ENCODE measurements at regions not wholly inside any gene's neighbourhood (a gene's known extent, or its start where the extent isn't known, plus 50 kb on each side); places are given as distances from the start of the nearest gene placed in this dataset.

DNA sequence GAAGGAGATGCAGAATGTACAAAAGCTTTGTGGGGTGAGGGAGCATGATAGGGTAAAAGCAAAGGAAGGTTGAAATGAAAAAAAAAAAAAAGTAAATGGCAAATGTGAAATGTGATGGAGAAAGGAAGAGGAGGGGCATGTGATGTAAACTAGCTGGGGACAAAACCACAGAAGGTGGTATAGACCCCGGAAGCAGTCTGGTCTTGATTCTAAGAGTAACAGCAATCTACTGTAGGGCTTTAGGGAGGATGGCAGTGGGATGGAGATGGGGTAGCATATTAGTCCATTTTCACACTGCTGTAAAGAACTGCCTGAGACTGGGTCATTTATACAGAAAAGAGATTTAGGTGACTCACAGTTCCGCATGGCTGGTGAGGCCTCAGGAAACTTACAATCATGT lies 362.0 kb downstream of the SOCS6 start:
- peak overlapping the region in 1 of 6 donors; percentile 31 for H3K27ac Mint-ChIP-seq
- DNase-seq: no peak
- no peaks in the 10 kb centered on the region for H3K4me1 Mint-ChIP-seq
- H3K9me3 Mint-ChIP-seq: peaks cover 0 to 9% (median 6%) of the 10 kb centered on the region in 7 donors
- no peaks in the 10 kb centered on the region for H3K27me3 Mint-ChIP-seq
- ATAC-seq (ENCODE audit: low read depth in 2 of 2): no peak
- H3K4me3 Mint-ChIP-seq: no peak overlapping the region
- no peaks in the 10 kb centered on the region for H3K36me3 Mint-ChIP-seq

DNA sequence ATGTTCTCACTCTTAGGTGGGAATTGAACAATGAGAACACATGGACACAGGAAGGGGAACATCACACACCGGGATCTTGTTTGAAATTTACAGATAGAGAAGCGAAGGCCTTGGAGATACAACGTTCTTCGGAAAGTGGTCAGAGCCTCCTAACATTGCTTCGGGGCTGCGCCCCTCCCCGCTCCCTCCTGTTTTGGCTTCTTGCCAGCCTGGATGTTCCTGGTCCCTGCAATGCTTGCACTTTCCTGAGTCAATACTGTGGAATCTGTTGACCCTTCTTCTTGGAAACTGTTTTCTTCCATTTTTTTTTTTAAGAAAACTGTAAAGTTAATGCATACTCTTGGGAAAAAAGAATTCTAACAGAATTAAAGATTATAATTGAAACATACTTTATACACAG lies 360.8 kb downstream of the SOCS6 start:
- no peak for ATAC-seq (ENCODE audit: low read depth in 2 of 2)
- Mint-ChIP-seq H3K36me3 (no peaks in the 10 kb centered on the region), H3K4me1 (no peaks in the 10 kb centered on the region), H3K27me3 (no peaks in the 10 kb centered on the region), H3K4me3 (no peak overlapping the region), H3K27ac (no peak overlapping the region), H3K9me3 (peaks cover 0 to 11% (median 5%) of the 10 kb centered on the region in 7 donors)
- no peak for DNase-seq

DNA sequence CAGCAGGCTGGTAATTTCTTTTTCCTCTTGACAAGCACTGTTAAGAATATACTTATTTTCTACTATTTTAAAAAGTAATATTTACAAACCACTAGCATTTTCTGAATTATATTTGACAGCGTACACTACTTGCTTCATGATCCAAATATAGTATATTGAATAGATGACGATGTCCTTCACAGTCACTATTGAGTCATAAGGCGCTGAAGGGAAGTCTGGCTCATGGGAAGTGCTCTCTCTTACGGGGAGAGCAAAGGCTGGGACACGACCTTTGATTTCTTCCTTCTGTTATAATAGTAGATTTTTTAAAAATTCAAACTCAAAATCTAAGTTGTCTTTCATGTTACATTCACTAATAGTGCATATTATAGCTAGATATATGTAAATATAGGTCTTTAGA lies 357.1 kb downstream of the SOCS6 start:
- Mint-ChIP-seq H3K9me3 (peaks cover 0 to 9% (median 4%) of the 10 kb centered on the region in 7 donors), H3K4me3 (no peak overlapping the region), H3K27me3 (no peaks in the 10 kb centered on the region), H3K36me3 (no peaks in the 10 kb centered on the region), H3K4me1 (no peaks in the 10 kb centered on the region), H3K27ac (no peak overlapping the region)
- ATAC-seq (ENCODE audit: low read depth in 2 of 2) (no peak), DNase-seq (no peak)

DNA sequence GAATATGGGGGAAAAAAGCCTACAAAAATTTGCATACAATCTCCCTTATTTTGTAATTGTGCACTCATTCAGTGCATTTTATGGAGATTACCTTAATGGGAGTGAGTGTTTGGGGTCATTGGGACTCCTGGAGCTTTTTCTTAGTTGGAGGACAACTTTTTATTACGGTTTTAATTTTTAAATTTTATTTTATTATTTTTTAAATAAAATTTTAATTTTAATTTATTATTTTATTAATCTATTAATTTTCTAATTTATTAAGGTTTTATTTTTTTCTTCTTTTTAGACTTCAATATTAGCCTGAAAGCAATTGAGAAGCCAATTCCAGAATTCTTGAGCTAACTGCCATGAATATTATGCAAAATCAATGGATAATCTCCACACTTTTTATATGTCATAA lies 355.0 kb downstream of the SOCS6 start:
- ATAC-seq (ENCODE audit: low read depth in 2 of 2): no peak
- no peaks in the 10 kb centered on the region for H3K36me3 Mint-ChIP-seq
- DNase-seq: no peak
- no peak overlapping the region for H3K4me3 Mint-ChIP-seq
- H3K27ac Mint-ChIP-seq: no peak overlapping the region
- H3K9me3 Mint-ChIP-seq: peaks cover 0 to 9% (median 0%) of the 10 kb centered on the region in 7 donors
- H3K27me3 Mint-ChIP-seq: no peaks in the 10 kb centered on the region
- no peaks in the 10 kb centered on the region for H3K4me1 Mint-ChIP-seq

DNA sequence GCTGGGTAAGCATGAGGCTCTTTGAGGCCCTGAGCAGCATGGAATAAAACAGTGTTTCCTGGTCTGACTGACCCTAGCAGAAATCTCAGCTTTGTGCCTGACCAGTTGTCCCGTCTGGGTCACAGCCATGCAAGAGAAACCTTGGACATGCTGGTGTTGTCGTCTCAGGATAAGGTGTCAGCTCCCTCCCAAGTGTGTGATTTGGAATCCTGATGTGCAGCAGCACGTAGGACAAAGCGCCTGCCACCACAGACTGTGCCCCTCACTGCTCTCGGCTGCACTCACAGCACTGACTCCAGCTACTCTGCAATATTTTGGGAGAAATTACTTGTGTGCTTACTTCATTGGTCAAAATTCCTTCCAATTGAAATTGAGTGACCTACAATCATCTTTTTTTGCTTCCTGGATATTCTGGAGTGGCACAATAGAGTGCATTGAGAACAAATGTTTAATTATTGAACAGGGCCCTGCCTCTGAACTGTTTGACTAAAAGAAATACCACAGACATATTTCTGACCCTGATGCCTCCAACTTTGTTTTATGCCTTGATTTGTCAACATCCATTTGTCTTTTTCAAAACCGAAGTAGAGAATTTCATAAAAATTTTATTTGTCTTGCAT lies 352.4 kb downstream of the SOCS6 start:
- Mint-ChIP-seq H3K4me3 (no peak overlapping the region), H3K36me3 (no peaks in the 10 kb centered on the region), H3K27me3 (no peaks in the 10 kb centered on the region), H3K9me3 (peaks cover 0 to 9% (median 0%) of the 10 kb centered on the region in 7 donors), H3K4me1 (no peaks in the 10 kb centered on the region), H3K27ac (no peak overlapping the region)
- ATAC-seq (ENCODE audit: low read depth in 2 of 2): no peak
- no peak for DNase-seq

DNA sequence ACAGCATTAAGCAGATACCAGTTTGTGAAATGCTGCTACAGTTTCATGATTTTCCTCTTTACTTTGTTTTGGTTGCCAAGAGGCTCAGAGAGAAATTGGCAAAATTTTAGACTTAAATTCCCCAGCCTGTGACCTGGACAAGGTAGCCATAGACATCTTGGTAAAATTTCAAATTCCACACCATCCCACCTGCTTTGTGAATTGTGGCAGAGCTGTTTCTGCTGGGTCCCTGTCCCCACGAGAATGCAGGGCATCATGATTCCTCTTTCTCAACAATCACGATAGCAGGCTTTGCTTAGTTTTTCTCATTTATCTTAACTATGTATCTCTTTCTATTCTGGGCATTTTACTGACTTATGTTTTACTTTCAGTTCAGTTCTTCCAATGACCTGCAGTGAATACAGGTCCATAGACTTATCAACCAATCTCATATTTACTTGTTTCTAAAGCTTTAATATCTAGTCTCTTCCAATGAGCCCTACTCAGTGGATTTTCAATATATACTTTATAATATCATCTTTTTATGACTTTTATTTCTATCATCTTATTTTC lies 351.6 kb downstream of the SOCS6 start:
- Mint-ChIP-seq H3K4me3 (no peak overlapping the region), H3K36me3 (no peaks in the 10 kb centered on the region), H3K9me3 (peaks cover 0 to 9% (median 0%) of the 10 kb centered on the region in 7 donors), H3K4me1 (no peaks in the 10 kb centered on the region), H3K27ac (no peak overlapping the region), H3K27me3 (no peaks in the 10 kb centered on the region)
- DNase-seq (no peak), ATAC-seq (ENCODE audit: low read depth in 2 of 2) (no peak)

DNA sequence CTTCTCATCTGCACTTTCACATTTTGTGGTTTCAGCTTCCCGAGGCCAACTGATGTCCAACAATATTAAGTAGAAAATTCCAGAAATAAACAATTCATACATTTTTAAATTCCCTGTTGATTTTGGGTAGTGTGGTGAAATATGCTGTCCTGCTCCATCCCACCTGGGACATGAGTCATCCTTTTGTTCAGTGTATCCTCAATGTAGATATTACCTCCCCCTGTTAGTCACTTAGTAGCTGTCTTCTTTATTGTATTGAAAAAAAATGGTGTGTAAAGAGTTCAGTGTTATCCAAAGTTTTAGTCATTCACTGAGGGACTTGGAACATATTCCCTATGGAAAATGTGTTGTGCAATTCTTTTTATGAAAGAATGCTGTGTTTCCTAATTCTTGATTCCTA lies 348.1 kb downstream of the SOCS6 start:
- H3K27me3 Mint-ChIP-seq: no peaks in the 10 kb centered on the region
- peak overlapping the region in 1 of 6 donors; percentile 78 for H3K27ac Mint-ChIP-seq
- H3K4me1 Mint-ChIP-seq: no peaks in the 10 kb centered on the region
- peaks cover 0 to 9% (median 0%) of the 10 kb centered on the region in 7 donors for H3K9me3 Mint-ChIP-seq
- DNase-seq (no peak), ATAC-seq (ENCODE audit: low read depth in 2 of 2) (no peak)
- no peaks in the 10 kb centered on the region for H3K36me3 Mint-ChIP-seq
- H3K4me3 Mint-ChIP-seq: no peak overlapping the region

DNA sequence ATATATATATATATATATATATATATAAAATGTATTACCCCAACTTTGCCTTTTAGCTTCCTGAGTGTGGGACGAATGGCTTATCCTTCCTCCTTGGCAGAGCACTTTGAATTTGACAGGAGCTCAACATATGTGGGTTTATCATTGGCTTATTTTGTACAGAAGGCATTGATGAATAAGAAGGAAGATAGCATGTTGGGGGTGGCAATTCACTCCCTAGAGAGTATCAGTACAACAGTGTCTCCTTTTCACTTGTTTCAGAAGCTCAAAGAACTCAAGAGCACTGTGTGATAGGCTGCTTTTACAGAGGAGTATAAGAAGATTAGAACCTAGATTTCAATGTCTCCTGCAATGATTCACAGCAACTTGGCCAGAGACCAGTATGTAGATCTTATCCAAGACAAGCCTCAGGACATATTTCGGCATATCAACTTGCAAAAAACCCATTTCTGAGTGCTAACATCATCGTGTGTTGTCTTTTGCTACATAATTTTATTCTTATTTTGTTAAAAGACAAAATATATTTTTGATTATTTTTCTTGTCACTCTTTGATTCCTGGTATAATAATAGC lies 345.8 kb downstream of the SOCS6 start:
- no peaks in the 10 kb centered on the region for H3K36me3 Mint-ChIP-seq
- H3K27me3 Mint-ChIP-seq: no peaks in the 10 kb centered on the region
- H3K4me3 Mint-ChIP-seq: no peak overlapping the region
- H3K9me3 Mint-ChIP-seq: peaks cover 0 to 6% (median 0%) of the 10 kb centered on the region in 7 donors
- peaks cover 0 to 8% (median 0%) of the 10 kb centered on the region in 3 donors for H3K4me1 Mint-ChIP-seq
- DNase-seq: no peak
- H3K27ac Mint-ChIP-seq: no peak overlapping the region
- no peak for ATAC-seq (ENCODE audit: low read depth in 2 of 2)

DNA sequence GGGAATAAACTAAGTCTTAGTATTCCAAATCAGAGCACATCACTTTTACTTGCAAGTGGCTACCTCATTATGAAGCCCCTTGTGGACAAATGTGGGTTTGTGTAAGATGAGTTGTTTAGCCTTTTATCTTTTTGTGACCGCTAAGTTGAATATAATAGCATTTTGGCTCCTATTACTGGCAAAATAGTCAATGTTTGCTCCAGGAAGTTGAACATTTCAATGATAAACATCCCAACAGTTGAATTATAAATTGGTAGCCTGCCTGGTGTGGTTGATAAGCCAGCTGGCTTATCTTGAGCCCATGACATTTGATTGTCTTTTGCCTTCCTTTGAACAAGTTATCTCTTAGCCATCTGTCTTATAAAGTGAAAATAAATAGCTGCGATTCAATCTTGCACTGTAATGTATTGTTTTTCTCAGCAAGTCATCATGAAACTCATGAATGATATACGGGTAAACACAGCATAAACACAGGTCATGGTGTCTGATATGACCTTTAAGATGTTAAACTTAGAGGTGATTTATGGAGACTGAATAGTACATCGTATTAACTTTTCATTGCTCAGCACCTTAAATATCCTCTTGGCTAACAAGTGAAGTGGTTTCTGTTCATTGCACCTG lies 338.4 kb downstream of the SOCS6 start:
- peaks cover 0 to 3% (median 0%) of the 10 kb centered on the region in 7 donors for H3K9me3 Mint-ChIP-seq
- DNase-seq: no peak
- no peak overlapping the region for H3K4me3 Mint-ChIP-seq
- no peak overlapping the region for H3K27ac Mint-ChIP-seq
- no peaks in the 10 kb centered on the region for H3K36me3 Mint-ChIP-seq
- H3K4me1 Mint-ChIP-seq: peaks cover 0 to 8% (median 0%) of the 10 kb centered on the region in 3 donors
- ATAC-seq (ENCODE audit: low read depth in 2 of 2): no peak
- H3K27me3 Mint-ChIP-seq: peaks cover 0 to 3% (median 0%) of the 10 kb centered on the region in 3 donors

DNA sequence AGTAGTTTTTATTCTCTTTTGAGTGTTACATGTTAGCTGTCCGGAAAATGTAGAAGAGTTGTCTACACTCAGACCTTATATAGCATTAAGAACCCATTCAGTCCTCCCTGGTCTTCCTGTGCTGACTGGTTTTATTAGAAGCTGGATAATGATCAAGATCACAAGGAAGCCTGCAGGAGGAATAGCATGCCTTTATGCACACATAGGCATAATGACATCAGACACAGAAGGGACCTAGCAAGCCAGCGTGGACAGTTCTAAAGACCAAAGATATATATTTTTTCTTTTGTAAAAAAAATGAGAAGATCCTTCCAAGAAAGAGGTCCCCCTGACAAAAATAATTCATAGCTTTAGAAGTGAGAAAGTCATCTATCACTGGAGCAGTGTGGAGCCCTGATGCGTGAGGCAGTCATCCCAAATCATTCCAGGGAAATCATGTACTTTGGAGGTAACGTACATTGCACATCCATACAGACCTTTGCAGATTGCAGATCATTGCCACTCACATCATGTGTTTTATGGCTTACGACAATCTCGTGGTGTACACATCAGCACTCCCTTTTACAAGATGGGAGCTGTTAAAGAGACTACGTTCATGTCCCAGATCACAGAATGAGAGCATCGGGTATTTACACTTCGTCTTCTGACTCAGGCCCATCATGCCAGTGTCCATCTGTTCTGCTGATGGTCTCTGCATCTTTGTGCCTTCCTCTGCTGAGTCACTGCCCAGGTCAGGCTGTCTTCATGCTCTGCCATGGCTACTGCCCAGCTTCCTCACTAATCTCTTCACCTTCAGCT lies 334.0 kb downstream of the SOCS6 start:
- DNase-seq: no peak
- no peak for ATAC-seq (ENCODE audit: low read depth in 2 of 2)
- H3K27me3 Mint-ChIP-seq: peaks cover 0 to 3% (median 0%) of the 10 kb centered on the region in 3 donors
- H3K4me3 Mint-ChIP-seq: peak overlapping the region in 1 of 8 donors; percentile 3
- peaks cover 0 to 3% (median 0%) of the 10 kb centered on the region in 7 donors for H3K9me3 Mint-ChIP-seq
- peaks cover 7 to 15% (median 9%) of the 10 kb centered on the region in 3 donors for H3K4me1 Mint-ChIP-seq
- no peaks in the 10 kb centered on the region for H3K36me3 Mint-ChIP-seq
- no peak overlapping the region for H3K27ac Mint-ChIP-seq

DNA sequence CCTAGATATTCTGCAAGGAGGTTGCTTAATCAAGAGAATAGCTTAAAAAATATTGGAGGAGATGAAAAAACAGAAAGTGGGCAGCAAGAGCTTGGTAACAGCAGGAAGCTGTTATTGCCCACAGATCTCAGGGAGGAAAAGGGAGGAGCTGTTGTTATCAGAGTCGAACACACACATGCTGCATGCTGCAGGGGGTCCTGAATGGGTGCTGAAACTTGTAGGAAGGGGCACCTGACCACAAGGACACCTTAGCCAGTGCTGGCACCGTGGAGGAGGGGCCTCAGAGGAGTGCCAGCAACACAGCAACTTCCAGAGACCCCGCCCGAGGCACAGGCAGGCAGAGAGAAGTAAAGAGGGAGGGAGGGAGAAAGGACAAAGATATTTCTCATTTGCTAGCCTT lies 332.9 kb downstream of the SOCS6 start:
- Mint-ChIP-seq H3K4me1 (peaks cover 7 to 15% (median 9%) of the 10 kb centered on the region in 3 donors), H3K27ac (peak overlapping the region in 1 of 6 donors; percentile 8), H3K27me3 (peaks cover 0 to 3% (median 0%) of the 10 kb centered on the region in 3 donors), H3K36me3 (peaks cover 0 to under 1% of the 10 kb centered on the region in 2 donors), H3K9me3 (peaks cover 0 to 3% (median 0%) of the 10 kb centered on the region in 7 donors), H3K4me3 (peak overlapping the region in 1 of 8 donors; percentile 48)
- ATAC-seq (ENCODE audit: low read depth in 2 of 2) (no peak), DNase-seq (no peak)

DNA sequence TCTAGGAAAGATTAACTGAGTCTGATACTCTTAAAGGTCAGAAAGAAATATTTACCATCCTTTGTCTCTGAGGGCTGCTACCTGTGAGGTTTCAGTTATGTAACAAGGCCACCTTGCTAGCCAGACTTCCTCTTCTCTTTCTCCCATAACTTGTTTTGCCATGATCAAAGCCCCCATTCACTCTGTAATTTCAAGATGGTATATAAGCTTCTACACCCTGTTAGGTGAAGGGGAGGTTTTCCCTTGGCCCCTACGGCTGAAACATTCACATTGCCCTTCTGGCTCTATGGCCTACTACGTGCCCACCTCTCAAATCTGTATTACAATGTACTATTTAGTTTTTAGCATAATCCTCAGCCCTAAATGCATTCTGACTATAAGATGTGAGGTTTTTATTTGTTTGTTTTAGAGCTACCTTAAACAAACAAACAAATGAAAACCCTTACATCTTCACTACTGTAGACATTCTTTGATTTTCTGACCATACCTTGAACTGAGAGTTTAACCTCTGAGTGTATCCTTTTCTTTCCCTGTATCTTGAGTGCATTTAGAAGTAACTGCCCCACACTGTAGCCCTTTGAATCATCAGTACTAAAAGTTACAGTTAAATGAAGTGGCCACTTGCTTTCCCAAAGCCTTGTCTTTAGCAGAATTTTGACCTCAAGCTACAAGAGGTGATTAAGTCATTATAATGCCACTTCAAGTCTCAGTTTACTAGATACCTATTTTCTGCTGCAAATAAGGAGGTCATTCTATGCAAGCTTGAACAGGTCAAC lies 332.2 kb downstream of the SOCS6 start:
- peaks cover 0 to 3% (median 0%) of the 10 kb centered on the region in 3 donors for H3K27me3 Mint-ChIP-seq
- no peak overlapping the region for H3K27ac Mint-ChIP-seq
- no peak for ATAC-seq (ENCODE audit: low read depth in 2 of 2)
- H3K36me3 Mint-ChIP-seq: peaks cover 0 to 7% of the 10 kb centered on the region in 2 donors
- H3K4me1 Mint-ChIP-seq: peaks cover 7 to 15% (median 9%) of the 10 kb centered on the region in 3 donors
- no peak overlapping the region for H3K4me3 Mint-ChIP-seq
- H3K9me3 Mint-ChIP-seq: peaks cover 0 to 8% (median 3%) of the 10 kb centered on the region in 7 donors
- DNase-seq: no peak
